ENCODE measurements at regions not wholly inside any gene's neighbourhood (a gene's known extent, or its start where the extent isn't known, plus 50 kb on each side); places are given as distances from the start of the nearest gene placed in this dataset.

DNA sequence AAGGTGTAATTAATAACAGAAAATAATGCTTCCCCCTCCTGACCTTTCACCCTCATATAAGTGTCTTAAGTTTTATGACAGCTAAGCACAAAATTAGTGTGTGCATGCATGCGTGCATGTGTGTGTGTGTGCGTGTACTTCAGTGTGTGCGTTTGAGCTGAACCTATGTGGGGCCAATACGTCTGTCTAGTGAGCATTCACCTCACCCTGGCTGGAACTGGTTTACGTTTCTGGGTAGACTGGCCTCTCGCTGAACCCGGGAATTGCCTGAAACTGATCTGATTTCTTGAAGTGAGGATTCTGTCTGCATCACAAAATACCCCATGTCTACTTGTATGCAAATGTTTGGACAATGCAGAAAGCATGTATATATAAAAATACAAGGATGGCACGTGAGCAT is 68.2 kb upstream of the TBX3 start:
- H3K4me3 ChIP-seq (ENCODE audit: low read depth, low read length) = no peak overlapping the region
- no peak for DNase-seq (ENCODE audit: low read depth)

DNA sequence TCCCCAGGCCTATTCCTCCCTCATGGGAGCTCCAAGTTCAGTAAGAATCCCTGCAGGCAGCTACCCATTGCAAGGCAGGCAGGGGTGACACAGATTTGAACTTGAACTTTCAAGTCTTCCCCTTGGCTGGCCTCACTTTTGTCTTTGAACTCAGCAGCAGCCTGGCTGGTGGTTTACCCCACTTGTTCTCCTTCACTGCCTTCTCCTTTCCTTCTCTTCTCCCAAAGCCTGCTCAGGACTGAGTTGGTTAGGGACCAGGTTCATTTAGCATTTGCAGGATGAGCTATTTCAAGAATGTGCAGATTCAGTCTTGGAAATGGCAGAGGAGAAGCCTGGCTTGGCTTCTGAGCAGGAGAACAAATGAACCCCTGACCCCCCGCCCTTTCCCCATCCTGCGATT is 67.7 kb upstream of the TBX3 start:
- no peak overlapping the region for H3K4me3 ChIP-seq (ENCODE audit: low read depth, low read length)
- no peak for DNase-seq (ENCODE audit: low read depth)

DNA sequence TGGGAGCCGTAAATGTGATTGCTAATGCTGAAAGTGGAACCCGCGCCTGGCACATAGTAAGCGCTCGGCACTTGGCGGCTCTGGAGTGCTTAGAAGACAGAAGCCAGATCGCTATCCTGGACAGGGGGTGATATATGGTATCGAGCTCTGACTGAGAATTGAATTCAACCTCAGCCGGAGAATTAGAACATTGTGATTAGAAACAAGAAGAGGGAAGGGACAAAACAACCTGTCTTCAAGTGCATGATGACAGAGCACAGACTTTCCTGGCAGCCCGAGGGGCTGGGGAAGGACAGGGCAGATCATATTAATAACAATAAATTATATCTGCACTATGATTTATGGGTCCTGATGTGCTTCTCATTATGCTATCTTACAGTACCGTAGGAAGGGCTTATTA is 66.9 kb upstream of the TBX3 start:
- H3K4me3 ChIP-seq (ENCODE audit: low read depth, low read length) = no peak overlapping the region
- no peak for DNase-seq (ENCODE audit: low read depth)

DNA sequence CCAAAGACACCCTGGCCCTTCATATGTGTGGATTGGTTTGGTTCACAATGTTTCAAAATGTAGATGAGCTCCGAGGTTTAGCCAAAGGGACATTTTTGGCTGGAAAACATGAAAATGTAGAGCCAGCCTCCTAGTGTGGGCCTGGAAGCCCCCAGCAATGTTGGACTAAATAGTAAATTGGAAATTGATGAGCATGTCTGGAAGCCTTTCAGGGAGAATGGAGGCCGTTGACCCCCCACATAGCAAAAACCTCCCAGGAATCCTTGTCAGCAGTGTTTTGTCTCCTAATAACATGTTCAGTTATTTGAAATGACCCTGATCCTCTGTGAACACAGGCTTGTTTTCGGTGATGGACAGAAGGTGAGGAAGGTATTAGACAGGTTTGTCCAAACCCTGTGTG is 65.1 kb upstream of the TBX3 start:
- H3K4me3 ChIP-seq (ENCODE audit: low read depth, low read length) = no peak overlapping the region
- no peak for DNase-seq (ENCODE audit: low read depth)

DNA sequence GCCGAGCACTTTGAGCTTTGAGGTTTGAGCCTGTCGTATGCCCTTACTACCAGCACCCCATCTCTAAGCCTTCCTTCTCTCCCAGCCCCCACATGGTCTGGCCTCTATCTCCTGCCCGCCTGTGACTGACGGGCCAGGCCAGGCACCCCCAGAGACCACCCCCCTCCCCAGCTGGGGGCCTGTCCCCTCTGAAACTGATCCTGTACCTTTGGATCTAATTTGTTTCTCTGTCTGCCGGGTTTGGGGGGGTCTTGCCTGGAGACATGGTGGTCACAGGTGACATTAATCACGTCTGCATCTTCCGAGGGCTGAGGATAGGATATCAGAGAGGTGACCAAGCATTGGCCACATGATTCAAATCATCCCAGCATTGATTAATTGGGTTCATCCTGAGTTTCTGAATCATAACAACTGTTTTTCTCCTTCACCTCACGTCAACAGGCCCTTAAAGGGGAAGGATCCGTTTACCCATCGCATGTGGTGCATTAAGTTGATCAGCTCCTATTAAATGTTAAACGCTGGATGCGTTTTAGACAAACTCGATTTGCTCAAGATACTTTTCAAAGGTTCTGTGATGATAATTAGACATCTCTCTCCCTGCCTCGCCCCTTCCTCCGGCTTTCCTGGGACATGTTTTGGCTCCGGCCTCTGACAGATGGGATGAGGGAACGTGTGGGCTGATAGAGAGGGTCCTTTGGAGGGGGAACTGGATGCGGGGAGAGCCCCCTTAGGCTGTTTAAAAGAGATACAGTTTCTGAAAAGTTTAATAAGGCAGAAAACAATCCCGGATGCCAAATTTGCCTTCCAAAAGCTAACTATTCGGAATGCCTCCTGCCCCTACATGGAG is 63.3 kb upstream of the TBX3 start:
- H3K4me3 ChIP-seq (ENCODE audit: low read depth, low read length) = no peak overlapping the region

DNA sequence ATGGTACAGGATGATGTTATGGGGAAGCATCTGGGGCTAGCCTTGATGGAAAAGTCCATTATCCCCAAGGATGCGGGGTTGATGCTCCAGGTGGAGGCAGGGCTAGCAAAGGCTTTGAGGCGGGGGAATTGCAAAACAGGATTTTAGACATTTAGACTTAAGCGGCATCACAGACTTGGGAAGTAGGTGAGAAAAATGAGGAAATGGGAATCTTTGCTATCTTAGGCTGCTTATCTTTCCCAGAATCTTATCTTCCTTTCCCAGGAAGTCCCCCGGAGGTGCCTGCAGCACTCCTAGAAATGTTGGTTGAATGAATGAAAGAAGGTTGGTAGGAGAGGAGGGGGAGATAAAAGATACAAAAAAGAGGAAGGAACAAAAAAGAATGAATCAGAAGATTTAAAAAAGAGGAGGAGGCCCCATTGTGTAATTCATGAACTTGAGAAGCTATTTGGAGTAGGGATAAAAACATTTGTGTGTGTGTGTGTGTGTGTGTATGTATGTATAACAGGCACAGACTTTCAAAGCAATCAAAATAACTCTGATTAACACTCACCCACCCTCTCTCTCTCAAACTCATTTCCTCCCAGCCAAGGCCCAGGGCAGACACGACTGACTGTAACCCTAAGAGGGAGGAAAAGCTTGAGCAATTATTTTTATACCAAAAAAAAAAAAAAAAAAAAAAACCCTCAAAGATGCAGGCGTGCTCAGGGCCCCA is 62.5 kb upstream of the TBX3 start:
- DNase-seq (ENCODE audit: low read depth) = peak; percentile 20
- no peak overlapping the region for H3K4me3 ChIP-seq (ENCODE audit: low read depth, low read length)

More for the DNA sequence above, 63.3 kb upstream of the TBX3 start:
- no peak for DNase-seq (ENCODE audit: low read depth)

DNA sequence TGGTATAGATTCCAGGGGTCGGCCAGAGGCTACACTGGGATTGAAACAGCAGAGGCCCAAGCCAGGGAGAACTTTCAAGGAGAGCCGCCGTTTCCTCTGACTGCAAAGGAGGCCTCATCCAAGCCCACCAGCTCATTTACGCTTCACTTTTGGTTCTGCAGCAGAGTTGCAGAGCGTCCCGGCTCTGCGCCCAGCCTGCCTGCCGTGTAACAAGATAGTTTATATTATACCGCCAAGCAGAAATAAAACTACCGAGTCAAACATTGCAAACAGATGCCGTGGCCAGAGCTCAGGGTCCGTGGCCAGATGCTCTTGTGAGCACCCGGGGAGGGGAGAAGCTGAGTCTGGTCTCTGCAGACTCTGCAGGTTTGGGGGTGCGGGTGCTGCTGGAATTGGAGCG is 60.7 kb upstream of the TBX3 start:
- no peak overlapping the region for H3K4me3 ChIP-seq (ENCODE audit: low read depth, low read length)
- peak; percentile 21 for DNase-seq (ENCODE audit: low read depth)

DNA sequence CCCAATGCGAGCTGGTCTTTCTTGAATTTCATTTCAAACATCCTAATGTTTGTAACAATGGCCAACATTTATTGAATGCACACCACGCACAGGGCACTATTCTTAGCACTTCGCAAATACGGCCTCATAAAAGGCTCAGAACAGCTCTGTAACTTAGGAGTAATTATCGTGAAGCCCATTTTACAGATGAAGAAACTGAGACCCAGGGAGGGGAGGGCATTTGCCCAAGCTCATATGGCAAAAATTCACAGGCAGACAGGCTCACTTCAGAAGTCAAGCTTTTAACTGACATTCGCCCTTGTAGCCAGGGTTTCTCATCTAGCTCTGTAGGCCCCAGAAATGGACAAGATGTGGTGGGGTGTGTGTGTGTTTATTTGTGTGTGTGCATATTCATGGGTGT is 60.3 kb upstream of the TBX3 start:
- H3K4me3 ChIP-seq (ENCODE audit: low read depth, low read length) = no peak overlapping the region
- DNase-seq (ENCODE audit: low read depth) = no peak

DNA sequence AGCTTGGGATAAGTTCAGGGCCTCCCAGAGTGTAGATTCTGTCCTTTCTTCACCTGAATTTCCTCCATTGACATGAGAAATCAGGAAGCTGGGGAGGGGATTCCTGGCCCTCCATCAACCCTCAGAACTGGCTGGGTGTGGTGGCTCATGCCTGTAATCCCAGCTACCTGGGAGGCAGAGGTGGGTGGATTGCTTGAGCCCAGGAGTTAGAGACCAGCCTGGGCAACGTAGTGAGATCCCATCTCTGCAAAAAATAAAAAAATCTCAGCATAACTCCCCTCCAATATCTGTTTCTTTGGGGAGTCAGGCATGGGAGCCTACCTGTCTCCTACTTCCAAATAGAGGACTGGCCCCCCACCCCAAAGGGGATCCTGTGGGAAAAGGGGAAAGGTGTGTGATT is 59.8 kb upstream of the TBX3 start:
- DNase-seq (ENCODE audit: low read depth) = no peak
- H3K4me3 ChIP-seq (ENCODE audit: low read depth, low read length) = no peak overlapping the region

DNA sequence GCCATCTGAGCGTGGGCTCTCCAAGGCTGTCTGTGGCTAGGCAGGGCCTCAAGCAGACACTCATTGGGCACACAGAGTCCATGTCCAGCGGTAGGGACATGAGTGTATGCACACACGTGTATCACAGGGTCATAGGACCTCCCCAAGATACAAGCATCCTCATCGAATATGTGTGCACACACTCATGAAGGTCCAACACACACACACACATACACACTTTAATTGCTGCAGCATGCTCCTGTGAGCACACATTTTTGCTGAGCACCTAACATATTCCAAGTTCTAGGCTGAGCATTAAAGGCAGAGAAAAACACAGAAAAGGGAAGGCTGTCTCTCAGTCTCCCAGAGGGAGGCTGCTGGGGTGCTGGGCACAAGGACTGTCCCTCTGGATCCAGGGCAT is 59.3 kb upstream of the TBX3 start:
- H3K4me3 ChIP-seq (ENCODE audit: low read depth, low read length) = no peak overlapping the region
- DNase-seq (ENCODE audit: low read depth) = no peak

DNA sequence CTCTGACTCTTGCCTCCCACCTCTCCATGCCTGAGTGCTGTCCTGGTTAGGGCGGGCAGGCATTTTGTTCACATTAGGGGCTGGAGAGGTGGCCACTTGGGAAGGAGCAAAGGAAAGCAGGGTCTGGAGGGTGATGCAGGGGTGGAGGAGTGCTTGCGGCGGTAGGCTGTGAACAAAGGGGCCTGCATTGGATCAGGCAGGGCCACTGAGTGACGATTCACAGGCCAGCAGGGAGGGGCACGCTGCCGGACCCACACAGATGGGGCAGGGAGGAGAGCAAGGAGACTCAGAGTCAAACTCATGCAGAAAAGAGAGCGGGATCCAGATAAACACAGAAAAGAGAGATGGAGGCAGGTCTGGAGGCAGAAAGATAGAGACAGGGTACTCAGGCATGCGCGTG is 58.4 kb upstream of the TBX3 start:
- no peak overlapping the region for H3K4me3 ChIP-seq (ENCODE audit: low read depth, low read length)
- DNase-seq (ENCODE audit: low read depth) = no peak

DNA sequence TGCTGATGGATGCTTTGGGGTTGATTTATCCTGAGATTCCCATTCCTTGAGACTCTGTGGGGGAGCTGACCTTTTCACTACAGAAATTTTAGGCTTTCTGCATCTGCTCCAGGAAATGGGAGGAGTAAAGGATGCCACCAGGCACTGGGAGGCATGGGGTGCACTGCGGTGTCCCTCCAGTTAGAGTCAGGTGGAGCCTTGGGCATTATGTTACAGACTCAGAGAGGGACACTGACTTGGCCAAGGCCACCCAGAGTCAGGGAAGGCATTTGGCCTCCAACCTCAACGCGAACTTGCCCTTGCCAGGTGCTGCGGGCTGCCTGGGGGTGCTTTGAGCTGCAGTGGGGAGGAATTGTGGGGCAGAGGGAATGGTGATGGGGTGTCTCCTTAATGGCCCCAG is 58.0 kb upstream of the TBX3 start:
- H3K4me3 ChIP-seq (ENCODE audit: low read depth, low read length) = no peak overlapping the region
- DNase-seq (ENCODE audit: low read depth) = no peak

DNA sequence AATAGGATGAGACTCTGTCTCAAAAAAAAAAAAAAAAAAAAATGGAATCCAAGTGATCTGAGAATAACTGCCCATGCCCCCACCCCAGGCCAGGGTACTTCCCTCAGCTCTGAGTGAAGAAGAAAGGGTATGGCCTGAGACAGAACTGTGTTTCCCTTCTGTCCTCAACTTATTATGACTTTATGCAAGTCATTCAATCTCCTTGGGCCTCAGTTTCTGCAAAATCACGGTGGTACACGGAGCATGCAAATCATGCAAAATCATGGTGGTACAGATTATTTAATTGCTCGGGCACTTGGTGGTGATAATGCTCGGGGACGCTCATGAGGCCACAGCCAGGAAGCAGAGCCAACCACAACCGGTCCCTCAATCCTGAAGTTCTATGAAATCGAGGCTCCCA is 56.5 kb upstream of the TBX3 start:
- DNase-seq (ENCODE audit: low read depth) = no peak
- H3K4me3 ChIP-seq (ENCODE audit: low read depth, low read length) = no peak overlapping the region

DNA sequence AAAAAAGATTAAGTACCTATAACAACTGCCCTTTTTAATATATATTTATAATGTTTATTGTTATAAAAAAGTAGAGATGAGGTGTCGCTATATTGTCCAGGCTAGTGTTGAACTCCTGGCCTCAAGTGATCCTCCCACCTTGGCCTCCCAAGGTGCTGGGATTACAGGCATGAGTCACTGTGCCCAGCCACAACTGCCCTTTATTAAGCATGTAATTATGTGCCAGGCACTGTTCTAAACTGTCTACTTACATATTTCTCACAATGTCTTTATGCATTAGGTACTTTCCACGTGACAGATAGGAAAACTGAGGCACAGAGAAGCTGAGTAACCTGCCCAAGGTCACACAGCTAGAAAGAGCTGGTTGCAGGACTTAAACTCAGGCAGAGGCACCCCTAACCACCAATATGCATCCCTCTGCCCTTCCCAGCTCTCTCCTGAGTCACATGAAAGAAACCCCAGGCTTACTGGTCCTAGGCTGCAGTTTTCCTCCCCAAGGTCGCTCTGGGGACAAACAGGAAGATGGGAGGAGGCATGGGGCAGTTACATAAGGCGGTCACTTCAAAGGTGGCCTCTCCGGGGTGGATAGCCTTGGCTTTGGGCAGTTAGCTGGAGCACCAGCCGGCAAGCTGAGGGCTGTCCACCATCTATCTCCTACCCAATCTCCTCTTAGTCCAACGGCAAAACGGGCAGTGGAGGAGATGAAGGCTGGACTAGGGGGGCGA is 54.6 kb upstream of the TBX3 start:
- no peak for DNase-seq (ENCODE audit: low read depth)
- H3K4me3 ChIP-seq (ENCODE audit: low read depth, low read length) = no peak overlapping the region

DNA sequence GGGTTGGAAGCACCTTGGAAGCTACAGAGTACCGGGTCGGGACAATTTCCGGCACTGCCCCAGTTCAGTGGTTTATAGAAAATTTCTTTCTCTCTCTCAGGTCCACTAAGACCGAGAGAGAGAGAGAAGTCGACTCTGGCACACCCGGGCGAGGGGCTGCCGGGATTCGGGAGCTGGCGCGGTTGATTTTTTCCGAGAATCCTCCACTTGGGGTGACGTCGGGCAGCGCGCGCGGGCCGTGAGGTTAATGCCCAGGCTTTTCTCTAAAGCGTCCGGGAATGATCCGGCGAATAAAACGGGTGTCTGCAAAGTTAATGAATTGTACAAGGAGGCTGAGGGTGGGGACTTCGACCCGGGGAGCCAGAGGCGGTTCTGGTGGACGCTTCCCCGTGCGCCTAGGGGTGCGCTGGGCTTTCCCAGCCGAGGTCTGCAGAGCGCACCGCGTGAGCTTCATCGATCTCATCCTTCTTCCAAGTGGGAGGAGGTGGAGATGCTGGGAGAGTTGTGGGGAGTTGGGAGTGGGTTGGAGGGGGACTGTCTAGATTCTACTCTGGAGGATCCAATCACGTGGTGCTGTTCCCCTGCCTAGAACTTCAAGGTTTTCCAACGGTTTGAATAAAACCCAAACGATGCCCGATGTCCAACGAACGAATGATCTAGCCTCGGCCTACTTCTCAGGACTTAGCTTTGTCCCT is 51.9 kb upstream of the TBX3 start:
- no peak overlapping the region for H3K4me3 ChIP-seq (ENCODE audit: low read depth, low read length)
- no peak for DNase-seq (ENCODE audit: low read depth)

DNA sequence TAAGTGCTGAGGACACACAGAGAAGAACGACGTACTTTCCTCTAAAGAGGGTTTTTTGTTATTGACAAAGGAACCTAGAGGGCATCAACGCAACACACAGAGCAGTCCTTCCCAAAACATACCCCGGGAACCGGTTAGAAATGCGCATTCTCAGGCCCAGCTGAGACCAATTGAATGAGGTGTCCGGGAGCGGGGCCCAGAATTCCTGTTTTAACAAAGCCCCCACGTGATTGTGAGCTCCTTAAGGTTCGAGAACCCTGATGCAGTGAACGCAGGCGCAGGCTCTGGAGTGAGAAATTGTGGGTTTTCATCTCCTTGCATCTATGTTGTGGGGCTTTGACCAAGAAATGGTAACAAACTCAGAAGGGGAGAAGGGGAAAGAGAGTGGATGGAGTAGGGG is 51.0 kb upstream of the TBX3 start:
- DNase-seq (ENCODE audit: low read depth) = no peak
- no peak overlapping the region for H3K4me3 ChIP-seq (ENCODE audit: low read depth, low read length)

DNA sequence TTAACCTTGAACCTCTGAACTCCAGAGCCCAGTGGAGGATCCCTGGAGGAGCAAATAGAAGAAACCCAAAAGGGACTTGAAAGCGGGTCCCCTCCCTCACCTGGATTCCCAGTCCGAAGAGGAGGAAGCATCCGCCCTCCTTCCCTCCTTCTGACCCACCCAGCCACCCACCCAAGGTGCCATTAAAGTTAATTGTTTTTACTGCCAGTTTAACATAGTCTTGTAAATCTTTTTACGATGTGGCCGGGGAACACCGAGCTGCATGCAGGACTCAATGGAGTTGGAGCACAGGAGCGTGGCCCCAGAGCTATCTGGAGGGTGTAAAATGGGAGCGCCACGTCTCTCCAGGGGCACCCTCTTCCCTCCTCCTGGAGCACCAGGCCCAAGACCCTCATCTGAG is 49.9 kb upstream of the TBX3 start:
- DNase-seq (ENCODE audit: low read depth) = no peak
- no peak overlapping the region for H3K4me3 ChIP-seq (ENCODE audit: low read depth, low read length)

Data from skeletal muscle cell (primary cell).